MCF 10A (cell line): ENCODE measurements at regions not wholly inside any gene's neighbourhood (a gene's known extent, or its start where the extent isn't known, plus 50 kb on each side); places are given as distances from the start of the nearest gene placed in this dataset.

Source experiments
- BruUV-seq: library from RNA; stranded (reverse); fragments of 400-500 nt; replicated peaks from 2 replicates; lab custom pipeline; 2021; lab: Mats Ljungman, UMichigan
- CTCF ChIA-PET: fragments of 300-600 bp; sonication (Branson Sonifier 250); formaldehyde crosslinking; extraction: SDS; loops from one replicate; lab custom pipeline; 2021; ENCODE audit warnings: antibody characterized with exemption, inconsistent platforms; lab: Yijun Ruan, JAX
- POLR2A ChIA-PET: fragments of 300-600, 350-650 bp; sonication (Branson Sonifier 250); formaldehyde crosslinking; extraction: SDS; loops from one replicate; lab custom pipeline; 2020; ENCODE audit warnings: antibody characterized with exemption, inconsistent platforms; lab: Yijun Ruan, JAX
- DNase-seq: peaks from one replicate; pipeline ENCODE4 v3.0.0-alpha.2; 2018; ENCODE audit not compliant: unreplicated experiment
- H3K27ac Mint-ChIP-seq: one replicate; pipeline ENCODE4 v1.8.0; 2022; ENCODE audit warnings: mild to moderate bottlenecking, low read depth, mixed read lengths; ENCODE audit not compliant: unreplicated experiment
- H3K27me3 Mint-ChIP-seq: one replicate; pipeline ENCODE4 v1.8.0; 2022; ENCODE audit warnings: mixed read lengths; ENCODE audit not compliant: insufficient read depth, unreplicated experiment
- H3K36me3 Mint-ChIP-seq: one replicate; pipeline ENCODE4 v1.8.0; 2022; ENCODE audit warnings: mild to moderate bottlenecking, moderate library complexity, mixed read lengths; ENCODE audit not compliant: insufficient read depth, unreplicated experiment
- H3K4me1 Mint-ChIP-seq: one replicate; pipeline ENCODE4 v1.8.0; 2022; ENCODE audit warnings: mixed read lengths; ENCODE audit not compliant: insufficient read depth, unreplicated experiment
- H3K4me3 Mint-ChIP-seq: one replicate; pipeline ENCODE4 v1.8.0; 2022; ENCODE audit warnings: mild to moderate bottlenecking, moderate library complexity, mixed read lengths; ENCODE audit not compliant: unreplicated experiment
- H3K9me3 Mint-ChIP-seq: one replicate; pipeline ENCODE4 v1.8.0; 2022; ENCODE audit warnings: mixed read lengths; ENCODE audit not compliant: unreplicated experiment
- CTCF ChIP-seq: fragments of 200-600 bp; IDR thresholded peaks from one replicate; pipeline ENCODE4 v1.8.0; 2022; ENCODE audit warnings: antibody characterized with exemption, mild to moderate bottlenecking; ENCODE audit not compliant: unreplicated experiment
- intact Hi-C: fragments of 100-400 bp; cut with micrococcal nuclease; formaldehyde crosslinking; loops from 2 replicates; pipeline ENCODE4 v1.14.1; 2022

GRCh38 chrX:138378876-138379275, 332.6 kb downstream of the FGF13 start:
- no peaks in the 10 kb centered on the region for H3K27me3 Mint-ChIP-seq
- H3K9me3 Mint-ChIP-seq = peaks cover 35% of the 10 kb centered on the region

GRCh38 chrX:138408101-138408500, 303.4 kb downstream of the FGF13 start:
- H3K4me3 Mint-ChIP-seq = no peak overlapping the region
- H3K36me3 Mint-ChIP-seq = no peaks in the 10 kb centered on the region
- intact Hi-C loops = no loop called here
- ChIA-PET CTCF (no interaction called here), POLR2A (no interaction called here)
- H3K9me3 Mint-ChIP-seq = peaks cover 12% of the 10 kb centered on the region
- no peaks in the 10 kb centered on the region for H3K27me3 Mint-ChIP-seq
- TF ChIP-seq CTCF = no peak
- no peak overlapping the region for H3K27ac Mint-ChIP-seq
- no TSS peak for BruUV-seq
- no peaks in the 10 kb centered on the region for H3K4me1 Mint-ChIP-seq
- no peak for DNase-seq

More at GRCh38 chrX:138378876-138379275, 332.6 kb downstream of the FGF13 start:
- H3K4me1 Mint-ChIP-seq = no peaks in the 10 kb centered on the region
- no peak for TF ChIP-seq CTCF
- BruUV-seq = no TSS peak
- no peaks in the 10 kb centered on the region for H3K36me3 Mint-ChIP-seq
- POLR2A ChIA-PET = no interaction called here
- intact Hi-C loops = no loop called here
- no peak overlapping the region for H3K4me3 Mint-ChIP-seq
- no peak overlapping the region for H3K27ac Mint-ChIP-seq
- CTCF ChIA-PET = no interaction called here
- DNase-seq = no peak

- DNase-seq = peak; percentile 39
- Mint-ChIP-seq H3K27me3 (no peaks in the 10 kb centered on the region), H3K4me3 (no peak overlapping the region), H3K4me1 (no peaks in the 10 kb centered on the region), H3K9me3 (peaks cover 41% of the 10 kb centered on the region), H3K36me3 (peaks cover 6% of the 10 kb centered on the region), H3K27ac (no peak overlapping the region)
- intact Hi-C loops = no loop called here
- TF ChIP-seq CTCF = no peak
- ChIA-PET POLR2A (no interaction called here), CTCF (no interaction called here)
- no TSS peak for BruUV-seq
Observed at GRCh38 chrX:138411048-138411447, 300.5 kb downstream of the FGF13 start.
